Activated CD8-positive, alpha-beta T cell treated with anti-CD3 and anti-CD28 coated beads for 36 hours (primary cell): ENCODE measurements at regions not wholly inside any gene's neighbourhood (a gene's known extent, or its start where the extent isn't known, plus 50 kb on each side); places are given as distances from the start of the nearest gene placed in this dataset.

Experiments
- ATAC-seq: fragments of 200-7000 bp; cut with Tn5 transposase; one replicate; pipeline ENCODE4 v1.10.0; 2021; ENCODE audit warnings: mild to moderate bottlenecking, moderate library complexity
- CTCF ChIA-PET: fragments of 350-600 bp; sonication (Branson Sonifier 250); formaldehyde crosslinking; loops from one replicate; lab custom pipeline; 2021; ENCODE audit warnings: antibody characterized with exemption; lab: Charles Lee
- POLR2A ChIA-PET: fragments of 350-600 bp; sonication (Branson Sonifier 250); formaldehyde crosslinking; loops from one replicate; lab custom pipeline; 2021; ENCODE audit warnings: antibody characterized with exemption; lab: Charles Lee
- DNase-seq: peaks from one replicate; pipeline ENCODE4 v3.0.0-alpha.2; 2020
- H3K27ac Mint-ChIP-seq: one replicate; pipeline ENCODE4 v1.8.0; 2021; ENCODE audit warnings: mild to moderate bottlenecking, mixed read lengths
- H3K27me3 Mint-ChIP-seq: one replicate; pipeline ENCODE4 v1.8.0; 2021; ENCODE audit warnings: mixed read lengths
- H3K36me3 Mint-ChIP-seq: one replicate; pipeline ENCODE4 v1.8.0; 2021; ENCODE audit warnings: low read depth, mixed read lengths
- H3K4me1 Mint-ChIP-seq: one replicate; pipeline ENCODE4 v1.8.0; 2021; ENCODE audit warnings: low read depth, mixed read lengths
- H3K4me3 Mint-ChIP-seq: one replicate; pipeline ENCODE4 v1.8.0; 2021; ENCODE audit warnings: mild to moderate bottlenecking, moderate library complexity, mixed read lengths
- H3K9me3 Mint-ChIP-seq: one replicate; pipeline ENCODE4 v1.8.0; 2021; ENCODE audit warnings: mixed read lengths
- intact Hi-C: fragments of 100-400 bp; cut with micrococcal nuclease; formaldehyde crosslinking; loops from one replicate; pipeline ENCODE4 v1.10.0; 2022
- TF ChIP-seq, protein P1 (sequence below): fragments of 200-600 bp; IDR thresholded peaks from one replicate; pipeline ENCODE4 v1.8.0; 2022; ENCODE audit warnings: antibody characterized with exemption, mild to moderate bottlenecking

DNA sequence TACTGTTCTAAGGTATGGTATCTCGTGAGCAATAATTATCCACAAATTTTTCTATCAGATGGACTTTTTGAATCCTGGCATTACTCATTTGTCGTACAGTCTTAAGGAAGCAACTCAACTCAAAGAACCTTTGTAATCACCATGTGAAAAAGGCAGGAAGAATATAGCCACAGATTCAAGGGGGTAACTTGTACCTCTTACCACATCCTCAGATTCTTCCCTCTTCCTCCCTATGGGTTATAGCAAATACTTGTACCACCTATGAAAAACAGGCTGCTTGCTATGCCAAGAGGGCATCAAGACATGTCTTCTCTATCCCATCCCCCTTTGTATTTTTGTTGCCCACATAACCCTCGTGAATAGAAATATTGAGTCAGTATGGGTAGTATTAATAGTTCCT lies 616.6 kb upstream of the USP24 start:
- POLR2A ChIA-PET = no interaction called here
- Mint-ChIP-seq H3K9me3 (no peaks in the 10 kb centered on the region), H3K4me3 (no peak overlapping the region)

DNA sequence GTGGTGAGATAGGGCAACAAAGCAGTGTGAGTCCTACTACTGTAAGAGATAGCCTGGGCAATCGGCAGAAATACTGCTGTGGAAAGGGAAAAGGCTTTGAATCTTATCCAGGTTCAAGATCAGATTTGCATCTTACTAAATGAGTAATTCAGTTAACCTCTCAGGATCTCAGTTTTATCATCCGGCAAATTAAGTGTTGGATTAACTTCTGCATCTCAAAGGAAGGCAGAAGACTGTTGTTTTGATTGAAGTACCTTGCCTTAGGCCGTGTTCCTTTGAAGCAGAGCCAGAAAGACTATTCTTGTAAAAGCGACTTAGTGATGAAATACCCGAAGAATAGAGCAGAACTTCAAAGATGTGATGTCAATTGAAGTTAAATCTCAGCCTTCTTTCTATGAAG lies 612.9 kb upstream of the USP24 start:
- intact Hi-C loops = no loop called here
- TF ChIP-seq, protein P1, sequence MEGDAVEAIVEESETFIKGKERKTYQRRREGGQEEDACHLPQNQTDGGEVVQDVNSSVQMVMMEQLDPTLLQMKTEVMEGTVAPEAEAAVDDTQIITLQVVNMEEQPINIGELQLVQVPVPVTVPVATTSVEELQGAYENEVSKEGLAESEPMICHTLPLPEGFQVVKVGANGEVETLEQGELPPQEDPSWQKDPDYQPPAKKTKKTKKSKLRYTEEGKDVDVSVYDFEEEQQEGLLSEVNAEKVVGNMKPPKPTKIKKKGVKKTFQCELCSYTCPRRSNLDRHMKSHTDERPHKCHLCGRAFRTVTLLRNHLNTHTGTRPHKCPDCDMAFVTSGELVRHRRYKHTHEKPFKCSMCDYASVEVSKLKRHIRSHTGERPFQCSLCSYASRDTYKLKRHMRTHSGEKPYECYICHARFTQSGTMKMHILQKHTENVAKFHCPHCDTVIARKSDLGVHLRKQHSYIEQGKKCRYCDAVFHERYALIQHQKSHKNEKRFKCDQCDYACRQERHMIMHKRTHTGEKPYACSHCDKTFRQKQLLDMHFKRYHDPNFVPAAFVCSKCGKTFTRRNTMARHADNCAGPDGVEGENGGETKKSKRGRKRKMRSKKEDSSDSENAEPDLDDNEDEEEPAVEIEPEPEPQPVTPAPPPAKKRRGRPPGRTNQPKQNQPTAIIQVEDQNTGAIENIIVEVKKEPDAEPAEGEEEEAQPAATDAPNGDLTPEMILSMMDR = no peak
- no peak for DNase-seq
- Mint-ChIP-seq H3K27ac (no peak overlapping the region), H3K27me3 (peaks cover 5% of the 10 kb centered on the region), H3K36me3 (no peaks in the 10 kb centered on the region), H3K9me3 (no peaks in the 10 kb centered on the region), H3K4me1 (no peaks in the 10 kb centered on the region), H3K4me3 (no peak overlapping the region)
- ATAC-seq = no peak
- CTCF ChIA-PET = no interaction called here
- POLR2A ChIA-PET = no interaction called here

More for the DNA sequence above, 616.6 kb upstream of the USP24 start:
- ATAC-seq (no peak), DNase-seq (no peak)
- TF ChIP-seq, protein P1 = no peak
- intact Hi-C loops = no loop called here
- Mint-ChIP-seq H3K27me3 (peaks cover 3% of the 10 kb centered on the region), H3K4me1 (no peaks in the 10 kb centered on the region), H3K36me3 (no peaks in the 10 kb centered on the region), H3K27ac (no peak overlapping the region)
- CTCF ChIA-PET = no interaction called here

DNA sequence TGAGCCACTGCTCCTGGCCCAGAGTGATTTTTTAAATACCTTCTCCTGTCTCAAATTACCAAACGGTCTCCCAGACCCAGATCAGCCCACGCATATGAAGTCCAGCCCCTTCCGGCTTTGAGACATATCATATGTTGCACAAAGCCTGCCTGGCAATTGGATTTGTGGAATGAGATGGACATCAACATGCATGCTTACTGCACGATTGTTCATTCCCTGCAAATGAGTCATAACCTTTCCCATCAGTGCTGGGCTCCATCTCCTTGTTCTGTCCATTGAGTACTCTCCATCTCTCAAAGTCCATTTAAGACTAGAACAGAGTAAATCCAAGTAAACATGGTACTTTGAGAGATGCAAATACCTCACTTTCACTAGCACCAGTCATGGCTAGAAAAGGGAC lies 612.2 kb upstream of the USP24 start:
- POLR2A ChIA-PET = no interaction called here

DNA sequence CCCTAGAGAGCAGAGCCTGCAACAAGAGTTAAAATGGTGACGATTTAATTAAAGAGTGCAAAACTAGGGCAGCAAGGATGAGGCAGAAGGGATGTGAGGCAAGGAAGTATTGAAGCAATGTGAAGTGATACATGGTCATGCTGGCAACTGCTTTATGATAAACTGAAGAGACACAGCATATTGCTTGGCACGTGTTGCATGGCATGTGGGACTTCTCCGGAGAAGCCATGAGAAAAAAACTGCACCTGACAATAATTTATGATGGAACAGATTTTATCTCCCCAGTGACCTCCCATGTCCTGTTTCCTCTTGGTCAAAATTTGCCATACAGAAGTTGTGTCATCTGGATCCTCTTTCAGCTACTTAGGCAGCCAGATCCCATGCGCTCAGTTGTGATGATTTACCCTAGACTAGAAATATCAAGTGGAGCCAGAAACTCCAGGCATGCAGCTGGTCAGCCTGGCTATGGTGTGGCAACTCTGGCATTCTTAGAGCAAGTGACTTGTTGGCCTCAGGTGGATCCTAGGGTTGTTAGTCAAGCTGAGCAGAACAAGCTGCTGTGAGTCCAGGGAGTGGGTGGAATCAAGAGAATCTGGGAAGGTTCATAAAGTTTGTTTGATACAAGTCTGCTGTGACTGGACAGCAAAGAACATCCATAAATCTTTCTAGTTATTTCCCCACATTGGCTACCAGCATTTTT lies 611.4 kb upstream of the USP24 start:
- Mint-ChIP-seq H3K36me3 (no peaks in the 10 kb centered on the region), H3K27ac (no peak overlapping the region), H3K27me3 (peaks cover 2% of the 10 kb centered on the region), H3K4me3 (no peak overlapping the region), H3K9me3 (no peaks in the 10 kb centered on the region), H3K4me1 (no peaks in the 10 kb centered on the region)
- intact Hi-C loops = no loop called here
- ATAC-seq (no peak), DNase-seq (no peak)
- TF ChIP-seq, protein P1 = no peak
- CTCF ChIA-PET = no interaction called here
- POLR2A ChIA-PET = interaction anchor here (0.5 kb wide), 1 partner anchor 831 kb away, joined by 3 read pairs; no protein-coding TSS in a partner anchor

More for the DNA sequence above, 612.2 kb upstream of the USP24 start:
- no peaks in the 10 kb centered on the region for H3K9me3 Mint-ChIP-seq
- intact Hi-C loops = no loop called here
- H3K27me3 Mint-ChIP-seq = peaks cover 2% of the 10 kb centered on the region
- H3K27ac Mint-ChIP-seq = no peak overlapping the region
- no peaks in the 10 kb centered on the region for H3K4me1 Mint-ChIP-seq
- ATAC-seq (no peak), DNase-seq (no peak)
- no peaks in the 10 kb centered on the region for H3K36me3 Mint-ChIP-seq
- no peak overlapping the region for H3K4me3 Mint-ChIP-seq
- CTCF ChIA-PET = no interaction called here
- TF ChIP-seq, protein P1 = no peak

DNA sequence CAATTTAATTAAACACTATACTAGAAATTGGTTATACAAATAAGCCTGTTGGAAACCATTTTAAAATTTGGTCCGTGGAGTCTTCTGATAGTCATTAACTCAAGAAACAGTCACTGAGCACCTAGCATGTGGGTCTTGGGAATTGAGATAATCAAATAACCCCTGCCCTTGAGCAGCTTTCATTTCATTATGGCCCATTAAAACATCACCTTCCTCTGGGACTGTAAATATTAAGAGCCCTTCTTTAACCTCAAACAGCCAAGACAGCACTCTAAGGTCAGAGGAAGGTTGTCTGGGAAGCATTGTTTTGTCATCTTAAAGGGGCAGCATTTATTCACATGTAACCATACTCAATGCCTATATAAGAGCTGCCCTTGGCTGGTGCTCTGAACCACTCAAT lies 610.3 kb upstream of the USP24 start:
- Mint-ChIP-seq H3K9me3 (no peaks in the 10 kb centered on the region), H3K4me3 (no peak overlapping the region), H3K27ac (no peak overlapping the region), H3K36me3 (no peaks in the 10 kb centered on the region), H3K27me3 (peaks cover 2% of the 10 kb centered on the region), H3K4me1 (no peaks in the 10 kb centered on the region)
- POLR2A ChIA-PET = no interaction called here
- CTCF ChIA-PET = no interaction called here
- DNase-seq = no peak
- no peak for ATAC-seq
- TF ChIP-seq, protein P1 = no peak
- intact Hi-C loops = no loop called here
